Esophagus muscularis mucosa (tissue), 4 donors: ENCODE measurements at regions not wholly inside any gene's neighbourhood (a gene's known extent, or its start where the extent isn't known, plus 50 kb on each side); places are given as distances from the start of the nearest gene placed in this dataset.

Experiments used
- EP300 ChIP-seq: sonication (generic); formaldehyde crosslinking; IDR thresholded peaks from one replicate; pipeline ENCODE4 v1.6.1; 2017; ENCODE audit warnings: antibody characterized with exemption
- POLR2A ChIP-seq: fragments of 450-650 bp; IDR thresholded peaks from one replicate; pipeline ENCODE4 v1.6.1; 2017; ENCODE audit warnings: antibody characterized with exemption, moderate library complexity, mild to moderate bottlenecking, low read depth
- POLR2AphosphoS5 ChIP-seq, 2 donors: sonication (generic); formaldehyde crosslinking; IDR thresholded peaks; one replicate each; pipeline ENCODE4 v1.6.1; 2017; ENCODE audit warnings: antibody characterized with exemption in 2 of 2
- TF ChIP-seq, protein P1 (sequence below), 3 experiments: fragments of 200-600 bp in 2 of 3; fragments of 450-650 bp in 1 of 3; sonication (generic) in 2 of 3; IDR thresholded peaks; one replicate each; pipeline ENCODE4 v1.5.1; 2017 to 2019; ENCODE audit warnings: antibody characterized with exemption in 3 of 3, mild to moderate bottlenecking in 2 of 3, moderate library complexity in 1 of 3

DNA sequence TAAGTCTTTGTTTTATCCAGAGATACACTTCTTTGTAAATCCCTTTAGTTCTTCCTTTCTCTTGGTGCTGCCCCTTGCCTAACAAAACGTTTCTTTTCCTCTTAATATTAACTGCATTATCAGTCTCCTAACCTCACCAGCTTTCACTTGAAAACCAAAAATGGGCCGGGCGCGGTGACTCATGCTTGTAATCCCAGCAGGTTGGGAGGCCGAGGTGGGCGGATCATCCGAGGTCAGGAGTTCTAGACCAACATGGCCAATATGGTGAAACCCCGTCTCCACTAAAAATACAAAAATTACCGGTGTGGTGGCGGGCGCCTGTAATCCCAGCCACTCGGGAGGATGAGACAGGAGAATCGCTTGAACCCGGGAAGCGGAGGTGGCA, 329.8 kb upstream of the MIR17HG start:
- no peak for TF ChIP-seq EP300
- TF ChIP-seq, protein P1, sequence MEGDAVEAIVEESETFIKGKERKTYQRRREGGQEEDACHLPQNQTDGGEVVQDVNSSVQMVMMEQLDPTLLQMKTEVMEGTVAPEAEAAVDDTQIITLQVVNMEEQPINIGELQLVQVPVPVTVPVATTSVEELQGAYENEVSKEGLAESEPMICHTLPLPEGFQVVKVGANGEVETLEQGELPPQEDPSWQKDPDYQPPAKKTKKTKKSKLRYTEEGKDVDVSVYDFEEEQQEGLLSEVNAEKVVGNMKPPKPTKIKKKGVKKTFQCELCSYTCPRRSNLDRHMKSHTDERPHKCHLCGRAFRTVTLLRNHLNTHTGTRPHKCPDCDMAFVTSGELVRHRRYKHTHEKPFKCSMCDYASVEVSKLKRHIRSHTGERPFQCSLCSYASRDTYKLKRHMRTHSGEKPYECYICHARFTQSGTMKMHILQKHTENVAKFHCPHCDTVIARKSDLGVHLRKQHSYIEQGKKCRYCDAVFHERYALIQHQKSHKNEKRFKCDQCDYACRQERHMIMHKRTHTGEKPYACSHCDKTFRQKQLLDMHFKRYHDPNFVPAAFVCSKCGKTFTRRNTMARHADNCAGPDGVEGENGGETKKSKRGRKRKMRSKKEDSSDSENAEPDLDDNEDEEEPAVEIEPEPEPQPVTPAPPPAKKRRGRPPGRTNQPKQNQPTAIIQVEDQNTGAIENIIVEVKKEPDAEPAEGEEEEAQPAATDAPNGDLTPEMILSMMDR (IDR thresholded peaks at IDR 0.05): no peak
- TF ChIP-seq POLR2A: no peak
- TF ChIP-seq POLR2AphosphoS5 (IDR thresholded peaks at IDR 0.05): no peak
